GM19468 (cell line): ENCODE measurements at regions not wholly inside any gene's neighbourhood (a gene's known extent, or its start where the extent isn't known, plus 50 kb on each side); places are given as distances from the start of the nearest gene placed in this dataset.

ENCODE experiments used
- ATAC-seq: cut with Tn5 transposase; IDR thresholded peaks from one replicate; pipeline ENCODE4 v1.9.1; 2021; ENCODE audit warnings: mild to moderate bottlenecking, moderate library complexity, moderate number of reproducible peaks; ENCODE audit not compliant: unreplicated experiment; ENCODE audit errors: extremely low read depth

DNA sequence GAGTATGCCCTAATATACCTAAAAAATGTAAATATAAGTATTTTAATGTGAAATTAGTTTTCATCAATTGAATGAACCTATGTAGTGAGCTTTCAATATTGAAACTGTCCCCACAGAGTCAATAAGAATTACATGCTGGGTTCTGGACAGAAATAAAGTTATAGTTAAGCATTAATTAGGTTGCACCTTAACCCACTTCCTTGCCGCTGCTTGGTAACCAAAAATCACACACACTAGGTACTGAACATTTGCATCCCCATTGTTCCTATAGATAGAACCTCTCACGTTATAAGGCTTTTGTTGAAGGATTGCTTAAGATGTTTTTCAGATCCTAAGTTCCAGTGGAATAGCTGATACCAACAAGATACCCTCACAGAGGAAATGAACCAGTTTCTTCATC is 237.1 kb upstream of the OPRM1 start:
- ATAC-seq: no peak

DNA sequence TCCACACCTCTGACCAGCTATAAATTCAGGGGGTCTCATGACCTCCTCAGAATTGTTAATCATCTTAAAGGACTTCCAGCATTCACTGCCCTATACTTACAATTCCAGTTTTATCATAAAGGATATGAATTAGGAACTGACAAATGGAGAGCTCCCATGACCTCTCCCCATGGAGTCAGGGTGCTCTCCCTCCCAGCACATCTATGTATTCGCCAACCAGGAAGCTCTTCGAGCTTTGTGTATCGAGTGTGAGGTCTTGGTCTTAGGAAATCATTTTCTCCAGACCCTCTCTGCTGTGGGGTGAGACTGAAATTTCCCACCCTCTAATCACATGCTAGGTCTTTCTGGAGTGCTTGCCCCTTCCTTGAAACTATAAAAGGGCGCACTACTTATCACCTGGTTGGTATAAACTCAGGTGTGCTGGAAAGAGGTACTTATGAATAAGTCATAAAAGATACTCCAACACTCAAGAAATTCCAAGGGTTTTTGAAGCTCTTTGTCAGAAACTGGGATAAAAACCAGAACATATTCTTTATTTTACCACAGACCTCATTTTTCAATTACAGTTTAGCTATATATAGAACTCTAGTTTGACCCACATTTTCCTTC is 238.4 kb upstream of the OPRM1 start:
- no peak for ATAC-seq

DNA sequence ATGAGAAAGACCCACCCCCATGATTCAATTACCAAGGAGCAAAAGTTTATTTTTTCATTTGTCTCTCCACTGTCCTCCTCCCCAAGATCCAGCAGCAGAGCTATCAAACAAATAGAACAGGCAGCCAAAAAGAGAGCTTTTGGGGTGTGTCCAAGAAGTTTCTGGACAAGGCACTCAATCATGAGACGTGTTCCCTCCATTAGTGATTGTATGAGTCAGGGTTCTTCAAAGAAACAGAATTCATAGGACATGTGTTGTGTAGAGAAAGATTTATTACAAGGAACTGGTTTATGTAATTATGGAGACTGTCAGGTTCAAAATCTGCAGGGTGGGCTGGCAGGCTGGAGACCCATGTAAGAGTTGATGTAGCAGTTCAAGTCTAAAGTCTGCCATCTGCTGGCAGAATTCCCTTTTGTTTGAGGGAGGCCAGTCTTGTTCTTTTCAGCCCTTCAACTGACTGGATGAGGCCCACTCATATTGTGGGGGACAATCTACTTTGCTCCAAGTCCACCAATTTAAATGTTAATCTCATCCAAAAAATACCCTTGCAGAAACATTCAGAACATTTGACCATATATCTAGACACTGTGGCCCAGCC is 248.1 kb upstream of the OPRM1 start:
- no peak for ATAC-seq

DNA sequence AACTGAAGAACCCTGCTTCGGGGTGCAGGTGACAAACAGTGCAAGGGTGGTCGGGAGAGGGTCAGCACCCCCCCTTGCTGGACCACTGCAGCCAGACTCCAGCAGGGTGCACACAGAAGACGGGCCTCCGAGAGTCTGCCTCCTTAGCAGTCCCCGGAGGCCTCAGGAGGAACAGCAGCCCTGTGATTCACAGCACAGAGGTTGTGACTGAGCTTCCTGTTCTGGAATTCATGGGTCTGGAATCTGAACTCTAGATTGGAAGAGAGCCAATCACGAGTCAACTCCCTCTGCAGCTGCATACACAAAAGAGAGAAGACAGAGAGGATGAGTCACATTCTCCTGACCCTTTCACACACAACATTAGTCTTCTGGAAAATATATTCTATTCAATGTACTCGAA is 249.0 kb upstream of the OPRM1 start:
- ATAC-seq: no peak

DNA sequence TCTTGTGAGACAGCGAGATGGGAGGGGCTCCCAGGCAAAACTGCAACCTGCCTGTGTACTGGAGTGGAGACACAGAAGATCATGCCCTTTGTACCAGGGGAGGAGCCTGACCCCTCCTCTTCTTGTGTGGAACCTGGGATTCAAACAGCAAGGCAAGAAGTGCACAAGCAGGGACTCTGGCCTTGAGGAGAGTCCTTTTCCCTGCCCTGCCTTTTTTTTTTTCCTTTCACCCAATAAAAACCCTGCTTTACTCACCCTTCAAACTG is 251.8 kb upstream of the OPRM1 start:
- no peak for ATAC-seq

DNA sequence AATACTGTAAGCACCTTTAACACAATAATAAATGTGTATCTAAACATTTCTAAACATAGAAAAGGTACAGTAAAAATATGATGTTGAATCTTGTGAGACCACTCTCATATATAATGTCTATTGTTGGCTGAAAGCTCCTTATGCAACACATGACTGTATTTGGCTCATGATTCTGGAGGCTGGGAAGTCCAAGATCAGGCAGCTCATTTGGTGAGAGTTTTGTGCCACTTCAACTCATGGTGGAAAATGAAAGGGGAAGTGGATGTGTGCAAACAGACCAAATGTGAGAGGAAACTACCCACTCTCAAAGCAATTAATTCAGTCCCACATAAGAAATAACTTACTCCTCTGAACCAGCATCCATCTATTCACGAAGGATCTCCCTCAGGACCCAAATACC is 257.7 kb upstream of the OPRM1 start:
- ATAC-seq: no peak

DNA sequence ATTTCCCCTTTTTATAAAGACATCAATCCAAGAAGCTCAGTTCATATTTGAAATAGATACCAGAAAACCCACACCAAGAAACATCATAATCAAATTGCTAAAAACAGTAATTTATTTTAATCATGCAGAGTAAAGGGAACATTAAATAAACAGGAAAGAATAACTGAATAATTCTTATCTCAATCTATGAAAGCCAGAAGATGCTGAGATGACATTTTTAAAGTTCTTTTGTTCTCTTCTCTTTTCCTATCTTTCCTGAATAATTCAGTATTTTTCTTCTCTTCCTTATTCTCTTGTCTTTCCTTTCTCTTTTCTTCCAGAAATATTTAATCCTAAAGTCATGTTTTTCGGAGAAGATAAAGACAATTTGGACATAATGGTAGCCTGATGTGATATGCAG is 259.0 kb upstream of the OPRM1 start:
- no peak for ATAC-seq

DNA sequence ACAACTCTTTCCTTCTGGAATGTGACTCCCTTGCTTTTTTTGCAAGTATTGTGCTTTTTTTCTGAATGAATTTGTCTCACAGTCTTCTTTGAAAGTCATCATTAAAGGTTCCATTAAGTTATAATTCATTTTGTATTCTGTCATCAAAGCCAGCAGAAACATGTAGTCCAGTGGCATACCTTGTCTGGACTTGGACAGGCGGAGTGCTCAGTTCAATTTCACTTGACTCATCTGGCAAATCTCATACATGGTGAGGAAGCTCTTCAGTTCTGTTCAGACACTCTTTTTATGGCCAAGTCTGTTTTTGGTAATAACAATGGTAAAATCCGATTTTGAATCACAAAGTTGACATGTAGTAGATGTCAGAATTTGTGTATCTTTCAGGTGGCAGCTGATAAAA is 260.8 kb upstream of the OPRM1 start:
- ATAC-seq: no peak

DNA sequence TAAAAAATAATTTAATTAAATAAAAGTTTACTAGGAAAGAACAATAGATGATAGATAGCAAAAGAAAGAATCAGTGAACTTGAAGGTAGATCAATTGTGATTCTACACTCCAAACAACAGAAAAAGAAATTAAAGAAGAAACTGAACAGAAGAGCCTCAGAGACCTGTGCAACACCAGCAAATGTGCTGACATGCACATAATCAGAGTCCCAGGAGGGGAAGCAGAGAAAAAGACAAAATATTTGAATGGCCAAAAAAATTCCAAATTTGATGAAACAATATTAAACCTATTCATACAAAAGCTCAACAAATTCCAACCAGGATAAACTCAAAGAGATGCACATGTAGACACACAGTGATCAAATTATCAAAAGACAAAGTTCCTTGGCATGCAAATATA is 267.5 kb upstream of the OPRM1 start:
- no peak for ATAC-seq

DNA sequence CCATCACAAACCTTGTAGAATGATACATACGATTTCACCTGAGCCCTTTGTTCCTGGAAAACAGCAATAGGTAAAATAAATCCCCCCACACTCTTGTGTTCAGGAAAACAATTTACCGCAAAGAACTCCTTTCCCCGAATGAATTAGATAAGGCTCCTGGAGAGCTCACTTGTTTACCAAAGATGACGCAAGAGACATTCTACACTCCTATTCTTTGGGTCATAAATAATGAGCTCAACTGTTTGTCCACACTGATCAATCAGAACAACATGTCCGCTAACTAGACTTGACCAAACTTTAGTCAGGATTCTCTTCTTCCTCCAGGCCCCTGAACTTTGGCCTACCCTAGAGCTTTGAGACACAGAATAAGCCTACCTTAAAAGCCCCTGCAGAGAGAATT is 271.9 kb upstream of the OPRM1 start:
- ATAC-seq: no peak

DNA sequence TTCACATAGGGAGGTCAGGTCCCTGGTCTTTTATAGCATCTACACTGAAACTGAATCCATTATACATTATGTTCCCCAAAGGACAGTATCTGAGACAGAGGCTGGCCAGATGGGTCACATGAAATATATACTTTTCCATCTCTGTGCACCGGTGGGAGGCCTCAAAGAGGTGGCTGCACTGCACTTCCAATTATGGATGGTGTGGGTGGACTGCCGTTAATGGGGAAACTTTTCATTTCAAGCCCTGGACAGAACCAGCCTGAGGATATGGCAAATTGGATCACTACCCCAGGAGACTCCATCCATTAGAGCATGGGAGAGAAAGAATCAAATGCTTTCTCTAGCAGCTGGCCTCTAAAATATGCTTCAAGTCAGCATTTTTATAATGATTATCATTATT is 280.5 kb upstream of the OPRM1 start:
- no peak for ATAC-seq

DNA sequence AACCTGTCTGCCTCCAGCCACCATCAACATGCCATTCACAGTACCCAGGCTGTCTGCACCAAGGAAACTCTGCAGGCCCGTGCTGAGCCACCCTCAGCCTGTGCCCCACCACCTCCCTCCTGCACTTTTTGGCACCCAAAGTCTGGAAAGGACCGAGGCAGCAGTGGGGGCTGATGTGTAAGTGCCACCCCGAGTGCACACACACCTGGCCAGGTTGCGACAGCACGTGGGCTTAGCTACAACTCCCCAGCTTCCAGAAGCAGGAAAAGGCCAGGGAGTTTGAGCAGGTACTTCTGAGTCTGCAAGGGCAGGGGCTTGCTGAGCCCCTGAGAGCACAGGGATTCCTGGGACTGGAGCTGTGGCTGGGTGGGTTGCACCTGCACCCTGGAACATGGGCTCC is 303.3 kb upstream of the OPRM1 start:
- no peak for ATAC-seq

DNA sequence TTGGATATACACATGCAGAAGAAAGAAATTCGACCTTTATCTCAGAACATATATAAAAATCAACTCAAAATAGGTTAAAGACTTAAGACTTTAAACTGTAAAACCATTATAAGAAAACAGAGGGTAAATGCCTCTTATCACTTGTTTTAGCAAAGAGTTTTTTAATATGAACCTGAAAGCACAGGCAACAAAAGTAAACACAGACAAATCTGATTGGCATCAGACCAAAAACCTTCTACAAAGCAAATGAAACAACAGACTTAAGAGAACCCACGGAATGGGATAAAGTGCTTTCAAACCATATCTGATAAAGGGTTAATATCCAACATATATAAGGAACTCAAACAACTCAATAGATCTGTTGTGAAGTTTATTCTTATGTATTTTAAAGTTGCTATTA is 309.9 kb upstream of the OPRM1 start:
- no peak for ATAC-seq

DNA sequence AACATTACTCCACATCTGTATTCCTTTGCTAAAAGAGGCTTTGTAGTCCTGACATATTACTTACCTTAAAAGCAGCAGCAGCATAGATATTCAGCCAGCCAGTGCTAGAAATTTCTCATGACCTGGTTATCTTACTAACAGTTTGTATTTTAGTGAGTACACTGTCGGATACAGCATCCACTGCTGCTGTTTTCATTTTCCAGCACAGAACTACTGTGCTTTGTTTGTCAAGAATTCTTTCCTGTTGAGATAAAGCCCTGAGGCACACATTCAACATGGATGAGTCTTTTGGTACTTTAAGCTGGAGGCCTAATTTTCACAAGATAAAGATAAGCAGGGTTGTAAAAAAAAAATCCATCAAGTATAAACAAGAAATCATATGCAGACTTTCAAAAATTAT is 311.2 kb upstream of the OPRM1 start:
- ATAC-seq: no peak

DNA sequence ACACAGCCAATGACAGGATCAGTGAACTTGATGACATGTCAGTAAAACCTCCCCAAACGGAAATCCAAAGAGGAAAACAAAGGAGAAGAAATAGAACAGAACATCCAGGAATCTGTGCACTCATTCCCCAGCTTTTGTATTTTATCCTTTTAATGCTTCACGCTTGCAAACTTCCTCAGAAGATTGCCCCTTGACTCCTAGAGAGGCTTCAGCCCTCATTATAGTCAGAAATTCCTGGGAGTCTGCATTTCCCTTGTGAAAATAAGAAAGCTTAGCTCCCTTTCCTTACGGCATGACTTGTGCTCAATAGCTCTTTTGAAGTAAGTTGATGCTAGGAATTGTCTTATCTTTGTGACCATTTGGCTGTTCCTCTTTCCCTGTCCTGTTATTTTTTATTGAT is 313.6 kb upstream of the OPRM1 start:
- ATAC-seq: no peak

DNA sequence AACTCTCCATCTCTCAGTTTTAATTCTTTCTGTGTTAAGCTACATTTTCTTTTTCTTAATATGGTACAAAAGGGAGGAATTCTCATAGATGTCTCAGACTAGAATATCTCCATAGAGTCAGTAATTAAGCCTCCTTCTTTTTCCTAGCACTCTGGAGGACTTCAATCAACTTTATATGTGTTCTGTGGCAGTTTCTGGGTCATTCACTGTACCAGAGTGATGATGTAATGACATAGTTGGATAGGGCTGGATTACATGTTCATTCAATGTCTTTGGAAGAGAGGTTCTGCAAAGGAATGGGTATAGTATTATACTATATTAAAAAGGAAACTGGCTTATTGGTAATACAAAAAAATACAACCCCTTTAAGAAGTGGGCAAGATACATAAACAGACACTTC is 318.3 kb upstream of the OPRM1 start:
- no peak for ATAC-seq

DNA sequence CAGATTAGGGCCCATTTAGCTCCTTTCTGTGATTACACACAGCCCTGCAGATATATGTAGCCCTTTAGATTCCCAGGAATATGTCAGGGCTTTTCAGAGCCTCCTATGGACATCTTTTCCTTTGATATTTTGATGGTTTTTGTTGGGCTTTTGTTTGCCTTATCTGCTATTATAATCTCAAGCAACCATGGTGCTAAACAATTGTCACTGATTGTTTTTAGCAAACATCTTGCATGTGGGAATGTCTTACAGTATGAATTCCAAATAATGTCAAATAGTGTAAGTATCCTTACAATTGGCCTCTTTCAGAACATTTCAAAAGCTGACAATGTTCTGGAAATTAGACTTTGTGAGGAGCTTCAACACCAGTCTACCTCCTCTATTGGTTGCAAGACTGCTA is 333.6 kb upstream of the OPRM1 start:
- no peak for ATAC-seq

DNA sequence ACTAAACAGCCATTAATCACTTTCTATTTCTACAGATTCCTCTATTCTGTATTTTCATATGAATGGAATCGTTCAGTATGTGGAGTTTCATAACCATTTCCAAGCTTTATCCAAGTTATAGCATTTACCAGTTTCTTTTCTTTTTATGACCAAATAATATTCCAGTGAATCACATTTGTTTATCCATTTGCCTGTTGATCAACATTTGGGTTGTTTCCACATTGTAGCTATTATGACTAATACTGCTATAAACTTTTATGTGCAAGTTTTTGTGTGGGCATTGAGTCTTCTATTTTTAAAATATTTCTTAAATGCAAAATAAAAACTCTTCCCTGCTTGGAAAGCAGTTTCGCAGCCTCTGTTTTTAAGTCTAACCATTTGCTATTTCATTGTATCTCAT is 336.4 kb upstream of the OPRM1 start:
- no peak for ATAC-seq

DNA sequence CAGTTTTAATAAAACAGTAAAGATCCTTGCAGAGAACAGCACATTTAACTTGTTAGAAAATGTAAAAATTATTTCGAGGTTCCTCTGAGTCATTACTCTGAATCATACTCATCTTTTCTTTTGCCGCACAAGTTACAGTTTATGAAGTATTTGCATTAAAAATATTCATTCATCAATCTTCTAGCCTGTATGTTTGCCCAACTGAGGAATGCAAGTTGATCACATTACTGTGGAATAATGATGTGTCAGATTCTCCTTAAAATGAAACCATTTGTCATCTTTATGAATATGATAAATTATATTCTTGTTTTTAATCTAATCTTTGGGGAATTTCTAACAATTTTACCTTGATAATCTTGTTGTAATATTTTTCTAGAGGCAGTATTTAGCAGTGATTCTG is 340.4 kb upstream of the OPRM1 start:
- ATAC-seq: no peak

DNA sequence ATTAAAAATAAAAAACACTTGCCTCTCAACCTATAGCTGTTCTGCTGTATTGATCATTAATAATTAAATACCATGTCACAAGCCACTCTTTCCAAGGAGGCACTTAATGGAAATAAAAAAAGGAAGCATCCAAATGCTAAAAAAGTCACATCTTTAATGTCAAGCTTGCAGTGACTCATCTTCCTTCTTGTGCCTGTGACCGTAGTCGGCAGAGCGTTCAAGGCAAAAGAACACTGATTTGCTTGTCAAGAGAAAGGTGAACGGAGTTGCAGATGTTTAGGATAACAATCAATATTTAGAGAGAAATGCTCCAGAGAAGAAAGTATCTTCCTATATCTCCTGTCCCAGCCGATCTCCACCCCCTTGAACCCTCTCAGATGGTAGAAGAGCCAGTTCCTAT is 341.0 kb upstream of the OPRM1 start:
- ATAC-seq: no peak

DNA sequence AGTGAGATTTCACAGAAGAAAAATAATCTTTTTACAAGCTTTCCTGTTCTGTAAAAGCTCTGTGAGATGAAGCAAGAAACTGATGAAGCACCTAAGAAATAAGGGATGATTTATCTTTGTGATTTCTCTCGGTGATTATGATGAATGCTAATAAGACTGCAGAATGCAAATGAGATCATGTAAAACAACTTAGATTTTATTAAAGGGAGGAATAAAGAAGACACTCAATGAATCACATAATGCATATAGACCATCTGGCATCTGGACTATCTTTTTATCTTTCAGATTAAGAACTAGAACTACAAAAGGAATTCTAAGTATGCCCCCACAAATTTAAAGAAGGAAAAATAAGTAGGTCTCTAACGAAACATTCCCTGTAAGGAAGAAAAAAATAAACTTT is 361.5 kb upstream of the OPRM1 start:
- ATAC-seq: no peak

DNA sequence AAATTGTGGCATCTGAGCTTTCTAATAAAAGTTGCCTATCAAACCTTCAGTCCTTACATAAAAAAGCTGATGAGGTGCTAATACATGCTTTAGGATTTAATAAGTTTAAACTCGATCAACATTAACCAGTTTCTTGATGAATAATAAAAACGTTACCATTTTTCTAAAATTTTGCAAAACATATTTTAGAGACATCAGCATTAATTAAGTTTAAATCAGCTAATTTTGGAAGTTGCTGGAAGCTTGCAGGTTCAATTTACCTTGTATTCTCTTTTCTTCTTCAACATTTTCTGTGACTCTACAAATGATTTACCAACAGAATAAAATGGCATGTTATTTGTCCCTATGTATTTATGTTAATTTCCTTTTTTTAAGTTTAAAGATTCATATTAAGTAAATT is 365.3 kb upstream of the OPRM1 start:
- ATAC-seq: no peak

DNA sequence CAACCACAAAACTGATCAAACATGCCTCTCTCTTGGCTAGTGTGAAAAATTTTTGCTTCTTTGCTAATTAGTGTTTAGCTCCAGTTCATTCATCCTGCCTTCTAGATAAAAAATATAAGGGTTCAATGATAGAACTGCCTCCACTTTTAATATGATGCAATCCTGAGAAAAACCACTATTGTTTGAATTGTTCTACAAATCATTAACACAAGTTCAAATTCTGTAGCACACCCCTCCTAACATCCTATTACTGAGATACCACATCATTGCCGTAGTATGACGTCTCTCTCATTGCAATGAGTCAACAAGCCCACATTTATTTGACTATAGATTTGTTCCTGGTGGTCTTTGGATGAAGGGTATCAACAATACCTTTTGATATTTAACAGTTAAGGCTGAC is 365.8 kb upstream of the OPRM1 start:
- ATAC-seq: no peak
